ENCODE measurements at regions not wholly inside any gene's neighbourhood (a gene's known extent, or its start where the extent isn't known, plus 50 kb on each side); places are given as distances from the start of the nearest gene placed in this dataset.

- TF ChIP-seq EZH2phosphoT487 (IDR thresholded peaks at IDR 0.05; ENCODE audit: low read depth, severe bottlenecking, unreplicated experiment) (no peak), CTCF (IDR thresholded peaks at IDR 0.05; ENCODE audit: poor library complexity) (no peak)
Observed at GRCh38 chr7:11914645-11915044, 82.6 kb upstream of the THSD7A start.

All from hepatocyte (in vitro differentiated cells).